ENCODE measurements at regions not wholly inside any gene's neighbourhood (a gene's known extent, or its start where the extent isn't known, plus 50 kb on each side); places are given as distances from the start of the nearest gene placed in this dataset.

DNA sequence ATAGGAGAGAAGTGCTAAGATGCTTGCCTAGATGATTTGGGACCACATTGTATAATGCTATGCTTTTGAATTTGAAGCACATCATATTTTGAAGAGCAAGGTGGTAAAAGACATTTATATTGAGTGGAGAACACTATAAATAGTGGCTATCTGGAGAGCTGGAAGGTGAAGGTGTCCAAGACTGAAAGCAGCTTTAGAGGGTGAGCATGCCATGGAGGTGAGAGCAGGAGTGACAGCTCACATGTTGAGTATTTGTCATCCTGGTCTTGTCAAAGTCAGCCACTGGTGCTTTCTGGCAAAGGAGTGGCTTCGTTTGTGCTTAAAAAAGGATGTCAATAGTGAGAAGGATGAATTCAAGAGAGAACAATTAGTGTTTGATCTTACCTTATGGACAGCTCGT is 225.9 kb downstream of the COG6 start:
- TF ChIP-seq, protein P1, sequence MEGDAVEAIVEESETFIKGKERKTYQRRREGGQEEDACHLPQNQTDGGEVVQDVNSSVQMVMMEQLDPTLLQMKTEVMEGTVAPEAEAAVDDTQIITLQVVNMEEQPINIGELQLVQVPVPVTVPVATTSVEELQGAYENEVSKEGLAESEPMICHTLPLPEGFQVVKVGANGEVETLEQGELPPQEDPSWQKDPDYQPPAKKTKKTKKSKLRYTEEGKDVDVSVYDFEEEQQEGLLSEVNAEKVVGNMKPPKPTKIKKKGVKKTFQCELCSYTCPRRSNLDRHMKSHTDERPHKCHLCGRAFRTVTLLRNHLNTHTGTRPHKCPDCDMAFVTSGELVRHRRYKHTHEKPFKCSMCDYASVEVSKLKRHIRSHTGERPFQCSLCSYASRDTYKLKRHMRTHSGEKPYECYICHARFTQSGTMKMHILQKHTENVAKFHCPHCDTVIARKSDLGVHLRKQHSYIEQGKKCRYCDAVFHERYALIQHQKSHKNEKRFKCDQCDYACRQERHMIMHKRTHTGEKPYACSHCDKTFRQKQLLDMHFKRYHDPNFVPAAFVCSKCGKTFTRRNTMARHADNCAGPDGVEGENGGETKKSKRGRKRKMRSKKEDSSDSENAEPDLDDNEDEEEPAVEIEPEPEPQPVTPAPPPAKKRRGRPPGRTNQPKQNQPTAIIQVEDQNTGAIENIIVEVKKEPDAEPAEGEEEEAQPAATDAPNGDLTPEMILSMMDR (IDR thresholded peaks at IDR 0.05; ENCODE audit: insufficient read depth, missing control alignments) = no peak
- DNase-seq (ENCODE audit: insufficient read length, low spot score) (no peak), FAIRE-seq (no peak)

DNA sequence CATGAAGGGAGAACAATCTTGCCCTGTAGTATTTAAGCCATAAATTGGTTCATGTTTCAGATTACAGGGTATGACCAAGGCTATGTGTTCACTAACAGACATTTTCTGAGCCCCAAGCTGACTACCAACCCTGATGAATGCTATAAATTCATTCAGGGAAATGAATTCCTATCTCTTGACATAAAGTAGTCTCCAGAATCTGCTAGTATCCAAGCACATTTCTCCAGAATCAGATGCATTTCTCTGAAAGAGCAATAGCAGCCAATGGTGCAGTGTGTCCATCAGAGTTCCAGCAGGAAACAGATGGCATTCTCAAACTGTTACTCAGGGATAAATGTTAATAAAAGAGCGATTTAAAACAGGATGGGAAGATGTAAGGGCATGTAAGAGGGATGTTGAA is 226.4 kb downstream of the COG6 start:
- FAIRE-seq = no peak
- DNase-seq (ENCODE audit: insufficient read length, low spot score) = no peak

DNA sequence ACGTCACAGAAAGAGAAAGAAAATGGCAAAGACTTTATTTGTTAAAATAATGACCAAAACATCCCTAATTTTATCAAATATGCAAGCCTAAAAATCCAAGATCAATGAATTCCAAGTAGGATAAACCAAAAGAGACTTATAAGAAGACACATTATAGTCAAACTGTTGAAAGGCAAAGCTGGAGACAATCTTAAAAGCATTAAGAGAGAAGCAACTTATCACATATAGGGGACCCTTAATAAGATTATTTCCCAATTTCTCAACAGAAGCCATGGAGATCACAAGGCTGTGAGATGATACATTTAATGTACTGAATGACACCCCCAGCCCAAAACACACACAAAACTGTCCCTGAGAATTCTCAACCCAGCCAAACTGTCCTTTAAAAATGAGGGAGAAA is 228.7 kb downstream of the COG6 start:
- TF ChIP-seq, protein P1 (IDR thresholded peaks at IDR 0.05; ENCODE audit: insufficient read depth, missing control alignments) = no peak
- FAIRE-seq (no peak), DNase-seq (ENCODE audit: insufficient read length, low spot score) (no peak)

More for the DNA sequence above, 226.4 kb downstream of the COG6 start:
- TF ChIP-seq, protein P1 (IDR thresholded peaks at IDR 0.05; ENCODE audit: insufficient read depth, missing control alignments) = no peak

DNA sequence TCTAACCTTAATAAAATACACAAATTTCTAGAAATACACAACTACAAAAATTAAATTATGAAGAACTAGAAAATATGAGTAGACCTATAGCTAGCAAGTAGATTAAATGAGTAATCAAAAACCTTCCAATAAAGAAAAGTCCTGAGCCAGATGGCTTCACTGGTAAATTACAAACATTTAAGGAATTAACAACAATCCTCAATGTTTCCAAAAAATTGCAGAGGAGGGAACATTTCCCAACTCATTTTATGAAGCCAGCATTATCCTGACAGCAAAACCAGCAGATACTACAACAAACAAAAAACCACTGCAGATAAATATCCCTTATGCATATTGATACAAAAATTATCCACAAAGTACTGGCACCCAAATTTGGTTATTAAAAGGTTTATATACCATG is 230.9 kb downstream of the COG6 start:
- FAIRE-seq (no peak), DNase-seq (ENCODE audit: insufficient read length, low spot score) (no peak)
- TF ChIP-seq, protein P1 (IDR thresholded peaks at IDR 0.05; ENCODE audit: insufficient read depth, missing control alignments) = no peak

DNA sequence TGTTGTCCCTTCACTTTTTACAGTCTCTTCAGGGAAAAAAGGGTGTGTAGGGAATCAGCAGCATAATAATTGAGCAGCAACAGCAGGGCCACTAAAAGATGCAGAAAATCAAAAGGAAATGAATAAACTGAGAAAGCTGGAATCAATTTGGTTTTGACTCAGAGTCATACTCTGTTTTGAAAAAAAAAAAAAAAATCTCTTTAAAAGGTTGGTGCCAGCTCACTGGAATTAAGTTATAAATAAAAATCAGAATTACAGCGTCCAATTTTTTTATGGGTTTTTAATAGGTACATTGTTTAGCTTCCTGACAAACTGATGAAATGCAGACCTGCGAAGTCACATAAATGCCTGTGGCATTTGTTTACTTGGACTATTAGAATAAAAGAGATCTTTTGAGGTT is 231.9 kb downstream of the COG6 start:
- FAIRE-seq = no peak
- TF ChIP-seq, protein P1 (IDR thresholded peaks at IDR 0.05; ENCODE audit: insufficient read depth, missing control alignments) = no peak
- no peak for DNase-seq (ENCODE audit: insufficient read length, low spot score)

DNA sequence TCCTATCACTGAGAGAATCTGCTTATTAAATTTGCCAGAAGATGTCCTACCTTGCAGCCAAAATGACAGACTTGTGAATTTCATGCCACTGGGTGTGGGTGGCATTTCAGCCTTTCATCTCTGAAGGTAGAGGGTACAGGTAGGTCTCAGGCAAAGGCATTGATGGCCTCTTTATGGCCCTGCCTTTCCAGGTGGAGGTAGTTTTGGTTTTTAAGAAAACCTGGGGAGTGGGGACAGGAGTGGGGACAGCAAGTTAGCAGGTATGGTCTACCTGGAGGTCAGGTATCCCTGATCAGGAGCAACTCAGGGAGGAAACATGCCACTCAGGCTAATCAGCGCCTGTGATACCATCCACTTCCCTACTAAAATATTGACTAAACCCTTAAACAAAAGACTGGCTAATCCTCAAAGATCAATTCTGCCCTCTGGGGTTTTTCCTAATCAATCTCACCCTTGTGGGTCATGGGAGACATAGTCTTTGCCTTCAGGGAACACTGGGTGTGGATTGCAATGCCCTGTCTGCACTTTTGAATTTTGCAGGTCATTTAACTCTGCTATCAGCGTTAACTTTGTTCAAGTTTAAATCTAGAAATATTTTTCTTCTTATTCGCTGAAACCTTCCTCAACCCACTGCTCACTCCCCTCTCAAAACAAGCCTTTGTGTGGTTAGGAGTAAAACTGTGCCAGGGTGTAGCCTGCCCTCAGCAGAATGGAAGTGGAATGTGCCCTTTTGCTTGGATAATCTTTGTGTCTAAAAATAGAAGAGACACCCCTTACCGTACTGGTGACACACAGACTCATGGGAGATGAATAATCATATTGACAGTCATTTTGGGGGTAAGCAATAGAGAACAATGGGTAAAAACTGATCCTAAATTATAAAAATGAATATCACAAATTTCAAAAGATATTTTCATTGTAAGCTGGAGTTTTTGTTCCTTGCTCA is 233.7 kb downstream of the COG6 start:
- no peak for FAIRE-seq
- no peak for DNase-seq (ENCODE audit: insufficient read length, low spot score)
- TF ChIP-seq, protein P1 (IDR thresholded peaks at IDR 0.05; ENCODE audit: insufficient read depth, missing control alignments) = no peak

DNA sequence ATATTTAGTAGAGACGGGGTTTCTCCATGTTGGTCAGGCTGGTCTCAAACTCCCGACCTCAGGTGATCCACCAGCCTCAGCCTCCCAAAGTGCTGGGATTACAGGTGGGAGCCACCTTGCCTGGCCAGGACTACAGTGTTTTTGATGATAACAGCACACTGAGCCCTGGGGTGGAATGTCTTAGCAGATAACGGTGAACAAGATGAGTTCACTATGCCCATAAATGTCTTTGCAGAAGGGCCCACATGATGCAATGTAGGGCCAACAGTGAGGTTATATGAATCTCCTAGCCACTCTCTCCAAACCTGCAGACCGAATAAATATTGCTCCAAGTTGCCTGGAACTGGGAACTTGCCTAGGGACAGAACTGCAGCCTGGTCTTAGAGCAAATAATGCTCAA is 235.1 kb downstream of the COG6 start:
- TF ChIP-seq, protein P1 (IDR thresholded peaks at IDR 0.05; ENCODE audit: insufficient read depth, missing control alignments) = no peak
- DNase-seq (ENCODE audit: insufficient read length, low spot score) (no peak), FAIRE-seq (no peak)

All from D721Med (cell line).